ENCODE measurements at regions not wholly inside any gene's neighbourhood (a gene's known extent, or its start where the extent isn't known, plus 50 kb on each side); places are given as distances from the start of the nearest gene placed in this dataset.

GRCh38 chr2:83015900-83016299, 1443.2 kb downstream of the SUCLG1 start:
- no peak for TF ChIP-seq CTCF (IDR thresholded peaks at IDR 0.05; ENCODE audit: low read depth, low read length)
- DNase-seq (ENCODE audit: low read depth in 2 of 2): no peak
- H3K4me3 ChIP-seq (replicated peaks in 1 of 2; ENCODE audit: low read depth in 2 of 2, low read length in 2 of 2): no peak overlapping the region

GRCh38 chr2:83015035-83015715, 1443.9 kb downstream of the SUCLG1 start:
- no peak overlapping the region for H3K4me3 ChIP-seq (replicated peaks in 1 of 2; ENCODE audit: low read depth in 2 of 2, low read length in 2 of 2)
- no peak for DNase-seq (ENCODE audit: low read depth in 2 of 2)
- no peak for TF ChIP-seq CTCF (IDR thresholded peaks at IDR 0.05; ENCODE audit: low read depth, low read length)

- no peak for DNase-seq (ENCODE audit: low read depth in 2 of 2)
- TF ChIP-seq CTCF (IDR thresholded peaks at IDR 0.05; ENCODE audit: low read depth, low read length): no peak
- no peak overlapping the region for H3K4me3 ChIP-seq (replicated peaks in 1 of 2; ENCODE audit: low read depth in 2 of 2, low read length in 2 of 2)
These were observed 1444.6 kb downstream of the SUCLG1 start for GRCh38 chr2:83014462-83014861.

GRCh38 chr2:83006961-83007360, 1452.1 kb downstream of the SUCLG1 start:
- no peak for TF ChIP-seq CTCF (IDR thresholded peaks at IDR 0.05; ENCODE audit: low read depth, low read length)
- peak; percentile 16 to 28 for DNase-seq (ENCODE audit: low read depth in 2 of 2)
- H3K4me3 ChIP-seq (replicated peaks in 1 of 2; ENCODE audit: low read depth in 2 of 2, low read length in 2 of 2): no peak overlapping the region

- no peak for DNase-seq (ENCODE audit: low read depth in 2 of 2)
- no peak for TF ChIP-seq CTCF (IDR thresholded peaks at IDR 0.05; ENCODE audit: low read depth, low read length)
- no peak overlapping the region for H3K4me3 ChIP-seq (replicated peaks in 1 of 2; ENCODE audit: low read depth in 2 of 2, low read length in 2 of 2)
These were observed 1455.5 kb downstream of the SUCLG1 start for GRCh38 chr2:83003555-83003954.

GRCh38 chr2:83002706-83003105, 1456.4 kb downstream of the SUCLG1 start:
- no peak for DNase-seq (ENCODE audit: low read depth in 2 of 2)
- TF ChIP-seq CTCF (IDR thresholded peaks at IDR 0.05; ENCODE audit: low read depth, low read length): no peak
- H3K4me3 ChIP-seq (replicated peaks in 1 of 2; ENCODE audit: low read depth in 2 of 2, low read length in 2 of 2): no peak overlapping the region

GRCh38 chr2:82998781-82999180, 1460.3 kb downstream of the SUCLG1 start:
- no peak for DNase-seq (ENCODE audit: low read depth in 2 of 2)
- H3K4me3 ChIP-seq (replicated peaks in 1 of 2; ENCODE audit: low read depth in 2 of 2, low read length in 2 of 2): no peak overlapping the region
- TF ChIP-seq CTCF (IDR thresholded peaks at IDR 0.05; ENCODE audit: low read depth, low read length): no peak
